HG02610 (cell line): ENCODE measurements at regions not wholly inside any gene's neighbourhood (a gene's known extent, or its start where the extent isn't known, plus 50 kb on each side); places are given as distances from the start of the nearest gene placed in this dataset.
A peak's percentile ranks its signal among the peaks of the same experiment; 100 is the strongest.

Source experiments
- ATAC-seq: cut with Tn5 transposase; IDR thresholded peaks from one replicate; pipeline ENCODE4 v1.9.1; 2021; ENCODE audit warnings: mild to moderate bottlenecking, moderate library complexity; ENCODE audit not compliant: unreplicated experiment

DNA sequence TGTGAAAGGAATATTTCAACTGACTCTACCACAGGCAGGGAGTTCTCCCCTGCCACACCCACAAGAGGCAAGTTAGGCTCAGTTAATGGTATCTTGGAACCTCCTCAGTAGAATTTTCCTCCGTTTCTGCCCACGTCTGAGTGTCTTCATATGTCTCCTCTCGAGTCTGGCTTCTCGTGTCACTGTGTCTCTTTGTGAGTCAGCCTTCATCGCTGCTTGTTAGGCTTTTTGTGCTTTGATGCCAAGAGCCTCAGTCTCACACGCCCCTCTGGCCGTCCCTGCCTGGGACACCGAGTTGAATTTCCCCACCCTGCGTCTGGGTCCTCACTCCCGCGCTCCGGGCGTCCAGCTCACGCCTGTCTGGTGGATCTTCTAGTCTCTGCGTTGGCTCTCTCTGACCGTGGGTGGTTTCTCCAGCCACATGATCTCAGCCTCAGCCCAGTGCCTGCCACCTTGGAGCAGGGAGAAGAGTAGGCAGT is 125.7 kb upstream of the GADD45A start:
- no peak for ATAC-seq

DNA sequence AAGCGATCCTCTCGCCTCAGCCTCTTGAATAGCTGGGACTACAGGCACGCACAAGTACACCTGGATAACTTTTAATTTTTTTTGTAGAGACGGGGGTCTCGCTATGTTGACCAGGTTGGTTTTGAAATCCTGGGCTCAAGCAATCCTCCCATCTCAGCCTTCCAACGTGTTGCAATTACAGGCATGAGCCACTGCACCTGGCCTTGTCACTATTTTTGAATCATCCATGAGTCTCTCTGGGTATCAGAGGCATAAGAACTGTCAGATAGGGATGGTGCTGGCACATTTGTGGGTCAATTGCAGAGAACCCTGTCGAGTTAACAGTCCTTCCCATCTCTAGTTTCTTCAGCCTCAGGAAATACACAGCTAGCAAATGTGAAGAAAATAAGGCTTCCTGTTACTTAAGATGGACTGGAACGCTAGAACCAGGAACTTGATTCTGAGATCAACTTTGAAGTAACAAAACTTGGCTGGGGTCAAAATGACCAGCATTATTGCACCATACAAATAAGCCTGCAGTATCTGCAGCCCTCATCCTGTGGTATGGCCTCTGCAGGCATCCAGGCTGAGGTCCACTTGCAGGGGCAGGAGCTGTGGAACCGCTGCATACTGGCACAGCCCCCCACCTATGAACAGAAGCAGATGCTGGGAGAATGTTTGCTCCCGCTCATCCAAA is 124.3 kb upstream of the GADD45A start:
- no peak for ATAC-seq

- ATAC-seq: peak; percentile 81
Observed at GRCh38 chr1:67561704-67562113, 123.3 kb upstream of the GADD45A start.

- no peak for ATAC-seq
Observed at GRCh38 chr1:67563684-67564083, 121.3 kb upstream of the GADD45A start.

GRCh38 chr1:67564193-67564592 is 120.8 kb upstream of the GADD45A start:
- no peak for ATAC-seq

DNA sequence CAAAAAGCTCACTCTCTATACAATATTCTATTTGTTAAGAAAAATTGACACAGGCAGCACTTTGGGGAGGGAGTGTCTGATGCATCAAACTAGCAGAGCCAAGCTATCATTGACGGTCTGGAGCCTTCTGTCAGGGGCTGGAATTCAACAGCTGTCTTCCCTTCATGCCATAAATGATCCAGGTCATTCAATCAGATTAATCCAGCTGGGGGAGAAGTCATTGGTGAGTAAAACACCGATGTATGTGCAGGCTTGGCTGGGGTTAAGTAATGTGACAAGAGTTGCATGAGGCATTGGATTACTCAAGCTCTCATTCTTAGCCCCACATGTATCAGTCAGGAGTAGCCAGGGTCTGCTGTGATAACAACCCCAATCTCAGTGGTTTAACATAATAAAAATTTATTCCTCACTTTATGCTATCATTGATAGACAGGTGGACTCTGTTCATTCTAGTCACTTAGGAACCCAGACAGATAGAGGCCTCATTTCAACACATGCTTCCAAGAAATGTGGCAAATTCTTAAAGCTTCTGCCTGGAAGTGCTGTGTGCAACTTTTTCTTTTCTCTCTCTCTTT is 118.1 kb upstream of the GADD45A start:
- no peak for ATAC-seq

DNA sequence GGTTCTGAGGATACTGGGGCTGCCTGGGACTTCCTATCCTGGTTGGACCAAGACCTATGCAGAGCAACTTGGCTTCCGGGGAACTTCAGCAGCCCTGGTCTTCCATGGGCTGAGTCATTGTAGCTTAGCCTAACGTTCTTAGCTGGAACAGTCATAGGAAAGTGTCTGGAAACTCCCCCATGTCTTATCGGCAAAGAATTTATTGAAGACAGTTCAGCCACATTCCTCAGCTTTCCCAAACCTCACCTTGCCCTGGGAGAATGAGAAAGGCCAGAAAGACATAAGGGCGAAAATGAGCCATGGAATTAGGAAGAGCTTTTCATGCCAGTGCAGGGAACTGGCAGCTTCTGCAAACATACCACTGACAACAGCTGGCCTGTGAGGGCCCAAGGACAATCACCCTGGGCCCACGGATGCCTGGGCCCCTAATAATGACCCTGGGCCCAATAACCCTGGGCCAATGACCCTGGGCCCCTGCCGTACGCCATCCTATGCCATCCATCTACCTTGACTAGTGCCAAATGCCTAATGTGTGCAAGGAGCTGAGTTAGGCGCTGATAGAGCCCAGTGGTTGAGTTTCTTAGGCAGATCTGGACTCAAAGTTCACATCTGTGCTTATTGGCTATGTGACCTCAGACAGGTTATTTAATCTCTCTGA is 114.4 kb upstream of the GADD45A start:
- ATAC-seq: no peak

DNA sequence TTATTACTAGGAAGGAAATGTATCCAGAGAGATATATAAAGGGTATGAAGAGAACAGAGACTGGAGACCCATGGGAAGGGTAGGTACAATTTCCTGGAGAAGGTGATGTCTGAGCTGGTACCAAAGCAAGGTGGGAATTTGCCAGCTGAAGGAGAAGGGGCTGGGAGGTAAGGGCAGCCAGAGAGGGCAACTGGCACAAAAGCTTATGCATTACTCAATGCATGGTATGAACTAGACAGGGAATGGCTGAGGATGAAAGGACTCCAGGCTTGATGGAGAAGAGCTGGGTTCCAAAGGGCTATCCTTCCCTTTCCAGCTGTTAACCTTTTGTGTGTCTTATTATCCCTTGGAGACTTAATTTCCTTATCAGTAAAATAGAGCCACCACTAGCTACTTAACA is 113.6 kb upstream of the GADD45A start:
- ATAC-seq: no peak

GRCh38 chr1:67571901-67572593 is 113.0 kb upstream of the GADD45A start:
- ATAC-seq: no peak

DNA sequence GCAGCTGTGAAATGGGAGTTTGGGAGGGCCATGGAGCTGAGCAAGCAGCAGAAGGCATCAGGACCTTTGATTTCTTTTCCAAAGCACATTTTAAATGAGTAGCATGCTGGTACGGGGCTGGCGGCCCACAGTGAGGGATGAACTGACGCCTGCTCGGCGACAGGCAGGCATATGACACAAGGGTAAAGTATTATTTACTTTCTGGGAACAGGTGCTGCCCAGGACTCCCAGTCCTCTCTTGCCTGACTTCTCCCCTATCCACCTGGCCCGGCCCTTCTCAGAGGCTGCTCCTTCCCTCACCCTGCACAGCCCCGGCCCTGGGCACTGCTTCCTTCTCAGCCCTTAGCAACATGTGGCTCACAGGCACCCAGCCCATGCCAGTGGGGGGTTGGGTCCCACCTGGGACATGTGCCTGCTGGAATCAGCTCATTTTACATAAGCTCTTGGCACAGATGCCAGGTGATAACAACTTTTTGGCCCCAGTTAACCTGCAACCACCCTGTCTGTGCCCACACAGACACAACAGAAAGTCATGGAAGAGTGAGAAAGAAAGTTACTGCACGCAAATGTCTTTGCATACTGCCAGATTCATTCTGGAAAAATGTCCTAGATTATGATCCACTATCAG is 112.3 kb upstream of the GADD45A start:
- ATAC-seq: no peak

GRCh38 chr1:67573311-67573872 is 111.6 kb upstream of the GADD45A start:
- ATAC-seq: no peak

GRCh38 chr1:67574221-67574620 is 110.8 kb upstream of the GADD45A start:
- no peak for ATAC-seq

GRCh38 chr1:67575861-67576260 is 109.1 kb upstream of the GADD45A start:
- no peak for ATAC-seq

- ATAC-seq: no peak
Observed at GRCh38 chr1:67576474-67576873, 108.5 kb upstream of the GADD45A start.

- no peak for ATAC-seq
Observed at GRCh38 chr1:67577646-67578045, 107.4 kb upstream of the GADD45A start.

DNA sequence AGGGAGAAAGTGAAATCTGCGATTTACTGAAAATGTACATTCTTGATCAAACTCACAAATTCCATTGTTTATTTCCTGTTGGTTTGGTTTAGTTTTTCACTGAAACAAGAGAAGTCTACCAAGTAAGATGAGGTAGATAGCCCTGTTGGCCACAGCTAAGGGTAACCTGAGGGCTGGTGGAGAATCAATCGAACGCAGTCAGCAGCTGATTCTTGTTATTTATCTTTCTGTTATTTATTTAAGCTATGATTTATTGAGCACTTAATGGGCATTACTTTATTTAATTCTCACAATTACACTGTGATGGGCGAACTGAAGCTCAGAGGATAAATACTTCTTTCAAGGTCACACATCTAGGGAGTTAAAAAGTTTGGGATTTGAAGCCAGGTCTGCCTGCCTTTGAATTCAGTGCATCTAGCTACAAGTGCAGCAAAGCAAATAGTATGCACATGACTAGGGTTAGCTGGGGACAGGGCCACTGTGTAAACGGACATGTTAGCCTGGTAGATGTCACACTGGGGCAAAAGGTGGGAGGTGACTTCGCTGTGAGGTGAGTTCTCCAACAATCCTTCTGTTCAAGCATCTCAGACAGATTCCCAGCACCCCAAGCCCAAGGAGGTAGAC is 106.5 kb upstream of the GADD45A start:
- no peak for ATAC-seq

- ATAC-seq: no peak
Observed at GRCh38 chr1:67579623-67580394, 105.2 kb upstream of the GADD45A start.

DNA sequence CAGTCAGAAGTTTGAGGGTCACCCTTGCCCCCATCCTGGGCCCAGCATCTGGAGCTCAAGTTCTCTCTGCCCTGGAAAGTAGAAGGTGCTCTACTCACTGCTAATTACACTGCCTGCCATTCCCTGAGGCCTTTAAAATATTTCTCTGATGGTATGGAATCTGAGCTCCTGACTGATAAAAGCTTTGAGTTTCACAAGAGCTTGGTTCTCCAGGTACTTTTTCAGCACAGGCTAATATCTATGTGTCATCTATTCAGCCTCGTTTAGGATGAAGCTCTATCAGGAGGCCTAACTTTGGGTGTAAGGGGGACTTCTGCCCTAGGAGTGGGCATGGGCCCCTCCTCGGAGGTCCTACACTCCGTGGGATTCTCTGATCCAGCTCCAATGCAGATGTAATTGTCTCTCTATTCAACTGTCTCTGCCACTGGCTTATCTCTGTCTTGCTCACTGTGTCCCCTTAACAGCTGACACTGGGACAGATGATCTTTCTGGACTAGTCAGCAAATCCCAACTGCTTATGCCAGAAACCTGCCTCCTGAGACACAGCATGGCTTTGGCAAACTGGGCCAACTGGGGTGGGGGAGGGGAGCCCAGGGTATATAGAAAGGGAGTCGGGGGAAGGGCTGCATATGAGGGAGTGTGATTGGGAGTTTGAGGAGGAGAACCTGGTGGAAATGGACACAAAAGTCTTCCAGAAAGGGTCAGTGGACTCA is 104.2 kb upstream of the GADD45A start:
- ATAC-seq: no peak
